SW 1271 (cell line): ENCODE measurements at regions not wholly inside any gene's neighbourhood (a gene's known extent, or its start where the extent isn't known, plus 50 kb on each side); places are given as distances from the start of the nearest gene placed in this dataset.
"Not testable (repeated sequence)": the region's sequence is repeated elsewhere in the genome, so short reads cannot be mapped to it uniquely, and the experiment has no call there.

Experiments
- DNase-seq, 2 experiments: peaks; one replicate each; lab custom pipeline; 2025; lab: John Stamatoyannopoulos, UW

DNA sequence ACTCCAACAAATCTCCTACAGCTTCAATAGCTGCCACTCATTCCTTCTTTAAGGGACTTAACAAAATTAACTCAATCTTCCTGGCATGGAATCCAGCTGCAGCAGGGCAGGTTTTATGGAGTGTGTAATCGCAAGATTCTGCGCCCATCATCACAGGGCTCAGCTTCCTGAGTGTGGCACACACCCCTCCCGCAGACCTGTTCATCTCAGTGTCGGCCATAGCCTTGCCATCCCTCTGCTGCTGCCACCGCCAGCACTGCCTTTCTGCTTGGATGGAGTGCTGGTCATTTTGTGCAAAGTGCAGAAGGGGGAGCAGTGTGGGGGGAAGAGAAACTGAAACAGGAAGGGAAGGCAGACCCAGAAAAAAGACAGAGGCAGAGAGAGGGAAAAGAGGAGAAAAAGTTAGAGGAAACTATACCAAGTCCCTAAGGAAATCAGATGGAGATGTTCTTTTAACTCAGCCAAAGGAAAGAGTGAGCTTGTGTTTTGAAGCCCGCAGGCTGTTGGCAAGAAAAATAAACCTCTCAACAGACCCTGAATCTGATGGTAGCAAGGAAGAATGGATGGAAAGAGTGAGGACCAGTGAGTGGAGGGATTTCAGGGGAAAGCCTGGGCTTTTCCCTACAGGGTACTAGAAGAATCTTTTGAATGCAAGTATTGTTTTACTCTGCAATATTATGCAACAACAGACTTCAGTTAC lies 324.2 kb downstream of the SEC16B start:
- DNase-seq = no peak

DNA sequence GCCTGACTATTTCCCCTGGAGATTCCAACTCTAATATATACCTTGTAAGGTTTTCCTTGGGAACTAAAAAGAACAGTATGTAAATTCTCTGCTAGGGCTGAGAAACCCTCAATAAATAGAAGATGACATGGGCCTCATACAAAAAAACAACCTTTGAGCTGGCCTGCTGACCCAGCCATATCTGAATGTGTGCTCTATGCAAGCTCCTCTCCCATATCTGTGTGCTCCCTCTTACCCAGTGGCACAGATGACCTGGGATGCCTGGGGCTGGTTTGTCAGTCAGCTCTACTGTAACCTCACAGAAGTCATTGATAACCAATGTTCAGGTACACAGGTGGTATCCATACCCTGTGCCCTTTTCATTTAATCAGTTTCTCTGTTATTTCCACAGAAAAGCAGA lies 329.2 kb downstream of the SEC16B start:
- DNase-seq = no peak

DNA sequence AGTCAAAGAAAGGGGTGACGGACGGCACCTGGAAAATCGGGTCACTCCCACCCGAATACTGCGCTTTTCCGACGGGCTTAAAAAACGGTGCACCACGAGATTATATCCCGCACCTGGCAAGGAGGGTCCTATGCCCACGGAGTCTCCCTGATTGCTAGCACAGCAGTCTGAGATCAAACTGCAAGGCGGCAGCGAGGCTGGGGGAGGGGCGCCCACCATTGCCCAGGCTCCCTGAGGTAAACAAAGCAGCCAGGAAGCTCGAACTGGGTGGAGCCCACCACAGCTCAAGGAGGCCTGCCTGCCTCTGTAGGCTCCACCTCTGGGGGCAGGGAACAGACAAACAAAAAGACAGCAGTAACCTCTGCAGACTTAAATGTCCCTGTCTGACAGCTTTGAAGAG lies 335.7 kb downstream of the SEC16B start:
- not testable (repeated sequence) for DNase-seq

DNA sequence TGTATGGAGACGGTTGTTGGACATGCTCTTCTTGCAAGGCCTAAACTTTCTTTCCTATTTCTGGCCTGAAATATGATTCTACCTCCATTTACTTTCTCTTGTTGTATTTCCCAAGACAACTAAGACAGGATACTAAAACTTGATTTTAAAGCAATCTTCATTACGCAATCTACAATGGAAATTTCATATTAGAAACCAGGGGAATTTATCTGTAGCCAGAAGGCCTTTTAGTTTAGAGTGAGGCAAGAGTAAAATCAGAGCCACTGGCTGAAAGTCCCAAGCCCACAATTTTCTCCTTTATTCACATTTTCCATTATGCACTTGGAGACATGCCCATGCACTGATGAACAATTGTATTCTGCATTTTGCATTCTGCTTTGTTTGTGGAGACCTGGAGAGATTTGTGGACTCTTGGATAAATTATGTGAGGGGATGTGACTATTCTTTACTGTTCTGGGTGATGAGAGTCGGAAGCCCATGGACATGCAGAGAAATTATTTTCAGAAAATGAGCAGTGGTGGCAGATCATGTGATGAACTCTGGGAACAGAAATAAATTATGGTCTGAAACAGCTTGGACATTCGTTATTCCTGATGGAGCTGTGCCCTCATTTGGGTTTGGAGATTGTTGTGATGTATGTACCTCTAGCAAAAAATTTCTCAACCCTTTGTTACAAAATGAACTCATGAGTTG lies 336.8 kb downstream of the SEC16B start:
- DNase-seq = no peak

DNA sequence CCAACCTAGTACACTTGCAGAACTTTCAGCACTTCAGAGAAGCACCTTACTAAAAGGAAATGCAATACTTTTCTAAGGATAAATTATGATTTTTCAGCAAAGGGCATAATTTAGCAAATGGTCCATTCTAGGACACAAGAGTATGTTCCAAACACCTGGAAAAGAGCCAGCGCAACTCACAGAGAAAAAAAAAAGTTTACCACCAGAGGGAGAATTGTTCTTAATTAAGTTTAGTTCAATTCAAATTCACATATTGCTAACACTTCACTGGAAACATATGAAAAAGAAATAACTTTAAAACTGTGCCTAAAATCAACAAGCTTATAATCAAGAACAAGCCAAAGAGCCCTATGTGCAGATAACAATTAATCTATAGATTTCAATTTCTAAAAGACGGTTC lies 338.1 kb downstream of the SEC16B start:
- no peak for DNase-seq

DNA sequence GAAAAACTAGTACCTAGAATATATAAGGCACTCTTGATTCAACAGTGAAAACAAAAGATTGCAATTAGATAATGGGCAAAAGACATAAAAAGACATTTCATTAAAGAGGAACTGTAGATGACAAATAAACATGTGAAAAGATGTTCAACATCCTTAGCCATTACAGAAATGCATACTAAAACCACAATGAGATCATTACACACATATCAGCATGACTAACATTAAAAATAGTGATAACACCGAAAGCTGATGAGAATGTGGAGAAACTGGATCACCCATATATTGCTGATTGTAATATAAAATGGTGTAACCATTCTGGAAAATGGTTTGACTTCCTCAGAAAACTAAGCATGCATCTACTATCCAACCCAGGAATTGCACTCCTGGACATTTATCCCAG lies 340.3 kb downstream of the SEC16B start:
- DNase-seq = no peak

DNA sequence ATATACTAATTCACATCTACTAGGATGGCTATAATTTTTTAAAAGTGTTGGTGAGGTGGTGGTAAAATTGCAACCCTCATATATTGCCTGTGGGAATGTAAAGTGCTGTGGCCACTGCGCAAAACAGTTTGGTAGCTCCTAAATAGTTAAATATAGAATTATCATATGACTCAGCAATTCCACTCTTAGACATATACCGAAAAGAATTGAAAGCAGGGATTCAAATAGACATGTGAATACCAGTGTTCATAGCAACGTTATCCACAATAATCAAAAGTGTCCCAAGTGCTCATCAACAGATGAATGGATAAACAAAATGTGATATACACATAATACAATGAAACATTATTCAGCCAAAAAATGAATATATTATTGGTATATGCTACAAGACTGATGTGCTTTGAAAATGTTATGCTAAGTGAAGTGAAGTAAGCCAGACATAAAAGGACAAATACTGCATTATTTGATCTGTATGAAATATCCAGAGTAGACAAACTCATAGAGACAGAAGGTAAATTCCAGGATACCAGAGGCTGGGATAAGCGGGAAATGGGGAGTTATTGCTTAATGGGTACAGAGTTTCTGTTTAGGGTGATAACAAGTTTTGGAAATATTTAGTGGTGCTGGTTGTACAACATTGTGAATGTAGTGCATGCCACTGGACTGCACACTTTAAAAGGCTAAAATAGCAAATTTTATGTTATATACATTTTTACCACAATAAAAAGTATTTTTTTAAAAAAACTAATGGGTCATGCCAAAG lies 342.5 kb downstream of the SEC16B start:
- DNase-seq = no peak

DNA sequence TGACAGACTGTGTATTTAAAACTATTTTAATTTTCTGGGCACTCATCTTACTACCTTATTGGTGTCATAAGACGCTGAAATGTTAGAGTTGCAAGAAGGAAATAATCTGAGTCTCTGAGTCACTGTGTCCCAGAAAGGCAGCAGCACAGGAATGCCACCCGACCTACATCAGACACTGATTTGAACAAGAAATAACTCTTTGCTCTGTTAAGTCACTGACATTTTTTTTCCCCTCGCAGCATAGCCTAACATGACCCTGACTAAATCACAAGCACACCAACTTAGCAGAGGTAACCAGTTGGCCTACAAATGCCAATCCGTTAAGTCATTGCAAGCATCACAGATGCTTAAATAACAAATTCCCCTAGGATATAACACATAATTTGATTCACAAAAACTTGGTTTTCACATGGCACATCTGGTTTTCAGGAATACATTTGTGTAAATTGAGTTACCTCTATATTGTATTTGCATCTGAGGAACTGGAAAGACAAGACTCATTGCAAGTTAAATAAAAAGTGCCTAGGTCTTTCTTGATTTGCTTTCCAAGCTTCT lies 349.1 kb downstream of the SEC16B start:
- no peak for DNase-seq

DNA sequence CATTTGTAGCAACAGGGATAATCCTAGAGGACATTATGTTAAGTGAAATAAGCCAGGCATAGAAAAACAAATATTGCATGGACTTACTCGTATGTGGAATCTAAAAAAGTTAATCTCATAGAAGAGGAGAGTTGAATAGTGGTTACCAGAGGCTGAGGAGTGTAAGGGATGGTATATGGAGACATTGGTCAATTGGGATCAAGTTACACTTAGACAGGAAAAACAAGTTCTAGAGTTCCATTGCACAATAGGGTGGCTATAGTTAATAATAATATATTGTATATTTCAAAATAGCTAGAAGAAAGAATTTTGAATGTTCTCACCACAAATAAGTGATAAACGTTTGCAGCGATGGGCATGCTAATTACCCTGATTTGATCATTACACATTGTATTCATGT lies 354.6 kb downstream of the SEC16B start:
- DNase-seq = no peak

DNA sequence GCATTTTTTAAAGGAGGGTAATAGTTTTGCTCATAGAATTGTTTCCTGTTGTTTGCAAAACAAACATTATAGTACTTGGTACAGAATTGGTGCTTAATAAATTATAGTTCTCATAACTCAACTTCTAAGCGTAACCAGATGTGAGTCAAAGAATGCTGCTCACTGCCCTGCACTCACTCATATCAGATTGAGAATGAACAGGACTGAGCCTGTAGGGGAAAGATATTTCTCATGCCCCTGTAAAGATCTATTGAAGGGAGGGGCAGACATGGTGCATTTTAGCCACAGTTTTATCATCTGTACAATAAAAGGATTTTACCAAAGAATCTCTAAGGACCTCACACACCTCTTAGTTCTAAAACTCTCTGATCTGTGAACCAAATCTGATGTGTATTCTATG lies 358.5 kb downstream of the SEC16B start:
- no peak for DNase-seq

DNA sequence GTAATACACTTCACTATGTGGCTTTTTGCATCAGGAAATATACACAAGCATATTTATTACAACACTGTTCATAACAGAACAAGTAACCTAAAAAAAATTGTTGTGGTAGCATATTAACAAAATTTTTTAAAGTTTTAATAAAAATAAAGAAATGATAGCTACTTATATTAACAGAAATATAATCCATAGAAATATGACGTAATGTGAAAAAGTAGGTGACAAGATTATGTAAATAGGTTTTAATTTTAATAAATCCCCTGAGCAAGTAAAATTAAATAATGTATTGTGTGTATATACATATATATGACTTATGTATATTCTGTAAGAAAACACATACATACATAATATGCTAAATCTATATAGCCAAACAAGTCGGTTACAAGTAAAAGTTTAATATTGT lies 359.9 kb downstream of the SEC16B start:
- no peak for DNase-seq

DNA sequence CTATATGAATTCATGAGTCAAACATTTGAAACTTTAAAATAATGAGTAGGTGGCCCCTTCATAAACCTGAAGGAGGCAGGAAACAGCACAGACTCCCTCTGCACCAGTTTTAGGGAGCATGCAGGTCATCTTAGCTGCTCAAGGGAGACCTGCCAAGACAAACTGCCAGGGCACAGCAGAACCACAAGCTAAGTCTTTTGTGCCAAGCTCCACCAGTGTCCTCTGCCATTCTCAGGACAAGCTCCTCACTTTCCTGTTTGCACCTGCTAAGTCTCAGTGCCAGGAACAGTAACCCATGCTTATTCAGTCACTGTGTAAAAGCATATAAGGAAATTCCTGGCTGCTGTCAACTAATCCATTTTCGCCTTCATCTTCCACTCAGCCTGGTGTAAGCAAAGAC lies 368.9 kb downstream of the SEC16B start:
- DNase-seq = no peak

DNA sequence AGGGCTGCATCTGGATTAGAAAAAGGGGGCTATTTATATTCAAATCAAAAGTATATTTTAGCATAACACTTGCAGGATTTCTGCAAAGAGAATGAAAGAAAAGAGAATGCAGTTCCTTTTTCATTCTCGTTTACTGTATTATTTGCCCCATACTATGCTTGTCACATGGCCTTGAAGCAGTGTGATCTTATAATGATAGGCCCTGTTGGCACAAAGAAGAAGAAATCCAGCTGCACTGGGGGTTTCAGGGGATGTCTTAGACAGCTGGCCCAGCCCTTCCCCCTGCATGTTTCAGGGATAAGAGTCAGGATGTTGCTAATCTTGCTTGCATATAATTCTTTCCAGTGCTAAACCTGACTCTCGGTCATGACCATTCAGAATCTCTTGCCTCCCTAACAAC lies 369.5 kb downstream of the SEC16B start:
- no peak for DNase-seq

DNA sequence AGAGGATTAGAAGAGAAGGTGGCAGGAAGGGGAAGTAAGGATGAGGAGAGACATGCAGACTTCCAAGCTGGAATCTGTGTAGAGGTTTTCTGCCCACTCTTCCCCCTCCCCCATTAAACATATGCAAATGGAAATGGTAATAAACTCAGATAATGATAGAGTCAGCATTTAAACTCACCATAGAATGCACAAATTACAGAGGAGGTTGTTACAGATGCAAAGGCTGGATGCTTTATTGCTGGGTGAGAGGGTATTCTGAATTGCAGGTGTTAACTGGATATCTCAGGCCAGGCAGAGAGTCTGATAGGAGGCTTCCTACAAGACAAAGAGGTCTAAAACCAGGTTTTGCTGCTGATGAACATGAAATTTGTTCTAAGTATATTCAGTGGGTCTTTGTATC lies 372.5 kb downstream of the SEC16B start:
- no peak for DNase-seq

DNA sequence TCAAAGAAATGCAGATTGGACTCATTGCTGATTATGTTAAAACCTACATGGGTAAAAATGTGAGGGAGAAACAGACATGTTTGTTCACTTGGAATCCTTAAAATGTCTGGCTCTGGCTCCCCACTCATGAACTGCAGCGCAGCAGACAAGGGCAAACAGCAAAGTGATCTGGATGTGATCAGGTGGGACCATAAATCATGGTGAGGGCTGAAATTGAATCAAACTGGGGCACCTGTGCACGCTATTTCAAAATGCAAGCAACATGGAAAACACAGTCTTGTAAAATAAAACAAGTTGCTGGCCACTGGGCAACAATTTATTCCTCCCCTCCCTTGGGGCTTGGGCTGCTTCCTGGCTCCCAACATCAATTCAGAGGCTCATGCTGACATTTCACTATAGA lies 373.4 kb downstream of the SEC16B start:
- no peak for DNase-seq

DNA sequence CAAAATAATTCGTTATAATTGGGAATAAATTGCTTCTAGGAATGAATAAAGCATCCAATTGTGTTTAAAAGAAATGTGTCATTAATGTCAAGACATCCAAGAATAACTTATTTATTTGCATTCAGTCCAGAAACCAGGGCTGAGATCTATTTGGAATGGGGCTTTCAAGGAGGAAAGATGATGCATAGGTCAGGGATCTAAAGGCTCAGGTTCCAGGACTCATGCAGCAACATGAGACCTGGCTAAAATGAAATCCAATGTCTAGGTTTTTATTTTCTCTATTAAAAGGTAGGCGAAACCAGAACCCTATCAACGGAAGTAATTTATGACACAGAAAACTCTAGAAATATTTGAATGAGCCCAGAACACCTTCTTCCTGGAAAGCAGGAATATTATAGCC lies 376.8 kb downstream of the SEC16B start:
- no peak for DNase-seq

DNA sequence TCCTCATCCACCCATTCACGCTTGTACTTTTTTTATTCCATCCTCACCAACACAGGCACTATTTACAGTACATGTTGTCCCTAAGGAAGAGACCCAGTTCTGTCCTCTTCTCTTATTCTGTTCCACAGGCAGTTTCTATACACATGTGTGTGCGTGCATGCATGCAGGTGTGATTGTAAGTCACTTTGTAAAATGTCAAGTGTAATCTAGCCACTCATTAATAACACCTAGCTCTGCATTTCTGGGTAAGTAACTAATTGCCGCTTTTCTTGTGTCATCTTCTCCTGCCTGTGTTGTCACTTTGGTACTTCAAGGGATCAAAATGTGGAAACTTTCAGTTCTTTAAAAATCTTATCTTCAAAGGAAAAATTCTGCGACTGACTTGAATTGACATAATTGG lies 377.2 kb downstream of the SEC16B start:
- no peak for DNase-seq

DNA sequence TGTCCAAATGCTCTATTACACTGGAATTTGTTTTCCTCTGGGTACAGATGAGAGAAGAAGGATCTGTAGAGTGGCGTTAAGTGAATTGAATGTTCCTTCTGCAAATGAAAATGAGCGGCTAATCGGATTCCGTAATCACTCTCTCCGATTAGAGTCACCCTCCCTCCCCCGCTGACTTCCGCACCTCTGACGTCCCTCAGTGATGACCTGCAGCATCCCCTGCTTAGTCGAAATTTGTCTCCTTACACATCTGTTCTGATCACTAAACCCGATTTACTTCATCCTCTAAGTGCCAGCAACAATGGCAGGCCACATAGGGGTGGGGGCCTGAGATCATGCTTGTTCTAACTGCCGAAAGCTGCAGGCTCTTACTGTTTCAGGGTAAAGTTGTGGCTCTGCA lies 378.7 kb downstream of the SEC16B start:
- DNase-seq = no peak

DNA sequence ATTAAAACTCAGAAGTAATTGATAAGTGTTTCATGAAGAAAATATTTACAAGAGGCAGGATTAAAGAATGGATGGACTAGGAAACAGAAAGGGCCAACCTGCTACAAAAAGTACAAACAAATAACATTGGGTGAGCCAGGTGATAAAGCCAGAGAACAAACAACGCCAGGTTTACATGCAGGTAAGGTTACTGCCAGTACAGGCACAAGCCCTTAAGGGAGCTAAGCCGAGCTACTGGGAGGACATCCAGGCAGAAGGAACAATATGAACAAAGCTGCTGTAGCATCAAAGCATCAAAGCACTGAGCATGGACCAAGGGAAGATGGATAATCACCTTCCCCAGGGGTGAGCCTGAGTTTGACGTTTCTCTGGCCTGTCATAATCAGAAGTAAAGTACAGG lies 380.7 kb downstream of the SEC16B start:
- DNase-seq = no peak

DNA sequence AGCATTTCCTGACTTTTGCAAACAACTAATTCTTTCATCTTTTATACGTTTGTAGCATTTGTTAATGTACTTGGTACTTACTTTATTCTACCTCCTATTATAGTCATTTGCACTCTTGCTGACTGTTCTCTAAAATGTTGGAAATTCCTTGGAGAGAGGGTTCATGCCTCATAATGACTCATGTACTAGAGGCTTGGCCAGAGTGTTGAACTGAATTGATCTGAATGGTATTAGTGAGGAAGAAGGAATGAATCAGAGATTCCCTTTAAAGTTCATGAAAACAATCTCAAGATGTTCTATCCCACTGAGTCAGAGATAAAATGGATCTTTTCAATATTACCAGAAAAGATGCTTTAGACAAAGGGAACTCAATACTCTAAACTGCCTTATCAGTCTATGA lies 383.4 kb downstream of the SEC16B start:
- DNase-seq = no peak

DNA sequence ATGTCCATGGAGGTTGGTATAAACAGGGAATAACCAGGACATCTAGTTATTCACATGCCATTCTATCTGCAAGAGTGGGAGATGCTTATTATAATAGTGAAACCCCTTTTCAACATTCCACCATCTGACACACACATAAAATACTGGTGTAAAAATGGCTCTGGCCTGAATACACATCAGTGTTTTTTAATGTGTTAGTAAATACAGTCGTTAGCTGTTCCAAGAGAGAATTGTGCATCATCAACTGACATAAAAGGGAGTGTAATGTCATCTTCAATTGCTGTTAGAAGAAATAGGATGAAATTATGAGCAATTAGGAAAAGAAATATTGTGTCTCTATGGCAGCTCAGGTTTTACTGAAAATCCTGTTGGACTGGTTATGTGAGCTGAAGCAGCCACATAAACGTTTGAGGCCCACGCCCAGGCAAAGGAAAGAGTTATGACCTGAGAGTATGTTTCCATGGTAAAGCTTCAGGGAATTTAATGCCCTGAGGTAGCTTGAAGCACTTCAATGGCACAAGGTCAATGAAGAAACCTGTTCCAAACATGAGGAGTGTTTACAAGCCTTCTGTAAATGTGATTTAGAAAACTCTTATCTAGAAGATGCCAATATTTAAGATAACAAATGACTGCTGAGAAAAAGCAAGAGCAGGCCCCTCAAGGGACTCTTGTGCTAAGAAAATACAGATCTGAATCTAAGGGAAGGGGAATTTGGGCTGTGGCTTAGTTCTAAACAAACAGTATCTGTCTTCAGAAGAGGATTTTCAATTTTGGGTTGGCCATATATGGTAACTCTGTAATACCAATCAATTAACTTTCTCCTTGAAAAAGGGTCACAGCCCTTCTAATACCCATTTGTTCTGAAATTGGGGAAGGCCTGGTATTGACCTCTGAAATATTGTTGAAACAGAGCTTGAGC lies 384.3 kb downstream of the SEC16B start:
- no peak for DNase-seq

DNA sequence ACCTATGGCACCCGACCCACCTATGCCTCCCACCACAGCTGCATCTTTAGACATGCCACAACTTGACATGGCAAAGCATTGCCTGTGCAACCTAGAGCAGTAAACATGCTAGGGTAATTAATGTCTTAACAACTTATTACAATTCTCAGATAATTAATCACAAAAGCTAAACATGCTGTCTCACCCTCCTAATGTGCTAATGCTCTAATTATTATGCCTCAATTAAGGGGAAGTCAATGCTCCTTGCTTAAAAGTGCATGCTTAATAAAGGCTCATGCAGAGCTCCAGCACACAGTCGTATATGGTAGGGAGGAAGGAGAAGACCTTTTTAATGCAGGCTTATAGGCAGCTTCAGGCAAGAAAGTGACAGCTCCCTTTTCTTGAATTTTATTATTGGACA lies 396.0 kb downstream of the SEC16B start:
- no peak for DNase-seq
